Fibroblast of peridontal ligament (primary cell): ENCODE measurements at regions not wholly inside any gene's neighbourhood (a gene's known extent, or its start where the extent isn't known, plus 50 kb on each side); places are given as distances from the start of the nearest gene placed in this dataset.

Experiments used
- DNase-seq: peaks from one replicate; pipeline ENCODE4 v3.0.0-alpha.2; 2010; ENCODE audit errors: extremely low read depth

DNA sequence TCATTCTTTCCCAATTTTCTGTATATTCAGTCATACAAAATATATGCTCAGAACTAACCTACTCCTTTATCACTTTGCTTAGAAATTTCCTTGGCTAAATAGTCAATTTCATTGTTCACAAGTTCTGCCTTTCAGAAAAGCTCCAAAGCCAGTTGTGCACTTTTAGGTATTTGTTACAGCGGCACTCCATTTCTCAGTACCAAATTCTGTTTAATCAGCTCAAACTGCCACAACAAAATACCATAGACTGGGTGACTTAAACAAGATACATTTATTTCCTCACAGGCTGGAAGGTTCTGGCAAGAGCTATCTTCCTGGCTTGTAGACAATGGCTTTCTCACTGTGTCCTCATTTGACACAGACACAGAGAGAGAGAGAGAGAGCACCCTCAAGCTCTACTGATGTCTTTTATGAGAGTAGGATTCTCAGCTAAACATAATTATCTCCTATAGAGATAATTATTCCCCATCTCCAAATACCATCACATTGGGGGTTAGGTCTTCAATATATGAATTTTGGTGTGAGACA lies 188.8 kb upstream of the FSTL5 start:
- DNase-seq = no peak

DNA sequence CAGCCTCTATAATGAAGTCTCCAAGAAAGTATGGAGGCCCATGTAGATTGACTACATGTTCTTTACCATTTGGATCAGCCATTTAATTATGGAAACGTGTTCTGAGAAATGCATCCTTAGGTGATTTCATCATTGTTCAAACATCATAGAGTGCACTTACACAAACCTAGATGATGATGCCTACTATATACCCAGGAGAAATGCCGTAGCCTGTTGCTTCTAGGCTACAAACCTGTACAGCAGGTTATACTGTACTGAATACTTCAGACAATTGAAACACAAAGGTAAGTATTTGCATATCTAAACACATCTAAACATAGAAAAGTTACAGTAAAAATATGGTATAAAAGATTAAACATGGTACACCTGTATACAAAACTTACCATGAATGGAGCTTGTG lies 186.5 kb upstream of the FSTL5 start:
- no peak for DNase-seq

DNA sequence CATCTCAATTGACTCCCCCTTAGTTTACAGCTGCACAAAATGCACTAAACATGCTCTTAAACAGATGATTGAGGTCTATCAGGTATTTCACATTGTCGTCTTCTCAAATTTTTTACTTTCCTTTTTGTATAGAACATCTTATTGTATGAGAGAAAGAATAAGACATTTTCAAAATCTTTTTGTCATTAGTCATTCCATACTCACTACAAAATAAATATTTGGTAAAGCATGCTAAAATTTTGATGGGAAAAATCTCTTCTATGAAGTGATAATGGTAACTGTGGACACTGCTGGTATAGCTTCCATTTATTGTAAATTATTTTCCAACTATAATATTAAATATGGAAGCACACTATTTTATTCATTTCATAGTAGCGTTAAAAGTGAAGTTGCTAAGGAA lies 185.6 kb upstream of the FSTL5 start:
- DNase-seq = no peak

DNA sequence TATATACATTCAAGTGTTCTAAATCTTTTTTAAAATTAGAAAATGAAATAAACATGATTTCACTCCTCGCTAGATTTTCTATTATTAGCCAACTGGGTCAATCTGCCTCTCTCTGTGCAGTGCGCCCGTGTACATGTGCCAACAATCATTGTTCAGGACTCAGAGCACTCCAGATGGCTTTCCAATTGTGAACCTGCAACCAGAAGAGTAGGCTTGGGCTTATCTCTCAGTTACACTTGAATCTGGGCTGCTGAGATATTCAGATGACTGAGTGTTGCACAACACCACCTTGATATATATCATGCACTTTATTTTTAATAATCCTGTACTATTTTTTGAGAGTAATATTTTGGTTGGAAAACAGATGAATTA lies 184.0 kb upstream of the FSTL5 start:
- DNase-seq = no peak

DNA sequence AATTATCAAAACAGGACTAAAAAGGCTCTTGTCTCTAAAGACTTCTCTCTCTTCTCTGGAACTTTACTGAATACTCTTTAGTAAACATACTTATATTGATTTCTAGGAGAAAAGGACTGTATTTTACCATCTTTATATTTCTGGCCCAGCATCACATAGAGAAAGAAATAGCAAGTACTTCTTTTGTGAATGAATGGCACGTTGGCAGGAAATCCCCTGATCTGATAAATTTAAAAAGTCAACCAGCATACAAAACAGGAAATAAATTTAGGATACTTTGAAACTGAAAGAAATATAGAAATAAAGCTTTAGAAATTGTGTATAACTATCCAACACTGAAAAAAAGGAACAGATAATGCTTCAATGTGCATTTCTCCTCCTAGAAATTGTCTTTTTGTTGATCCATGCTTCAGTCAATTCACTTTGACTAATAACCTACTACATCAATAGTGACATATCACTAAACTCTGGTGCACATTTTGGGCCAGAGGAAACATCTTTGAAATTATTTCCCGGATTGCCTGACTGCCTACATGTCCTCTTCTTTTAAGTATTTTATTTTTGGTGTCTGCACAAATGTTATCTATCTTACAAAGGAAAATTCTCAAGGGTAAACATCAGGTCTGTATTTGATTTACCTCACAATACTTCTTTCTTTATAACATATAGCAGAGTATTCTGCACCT lies 183.5 kb upstream of the FSTL5 start:
- no peak for DNase-seq

DNA sequence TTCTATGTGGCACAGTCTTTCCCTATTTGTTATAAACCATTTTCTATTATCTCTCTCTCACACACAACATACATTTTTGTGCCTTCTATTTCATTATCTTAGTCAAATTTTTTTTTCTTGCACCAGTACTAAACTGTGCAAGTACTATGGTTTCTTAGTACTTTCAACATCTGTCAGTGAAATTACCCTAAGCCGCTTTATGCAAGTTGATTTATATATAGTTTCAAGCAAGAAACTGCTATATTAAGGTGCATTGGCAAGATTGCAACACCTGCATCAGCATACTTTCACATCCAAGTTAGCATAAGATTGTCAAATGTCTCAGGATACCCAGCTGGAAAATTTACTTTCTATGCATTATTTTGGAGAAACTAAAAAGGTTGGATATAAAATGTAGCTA lies 180.2 kb upstream of the FSTL5 start:
- no peak for DNase-seq

DNA sequence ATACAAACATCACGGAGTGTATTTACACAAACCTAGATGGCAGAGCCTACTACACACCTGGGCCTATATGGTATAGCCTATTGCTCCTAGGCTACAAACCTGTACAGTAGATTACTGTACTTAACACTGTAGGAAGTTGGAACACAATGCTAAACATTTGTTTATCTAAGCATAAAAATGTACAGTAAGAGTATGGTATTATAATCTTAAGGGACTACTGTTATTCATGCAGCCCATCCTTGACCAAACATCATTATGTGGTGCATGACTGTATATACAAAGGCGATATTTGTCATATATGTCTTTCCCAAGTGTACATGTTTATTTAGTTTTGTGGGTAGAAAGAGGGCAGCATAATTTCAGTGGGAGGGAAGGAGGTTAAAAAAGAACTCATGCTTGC lies 177.7 kb upstream of the FSTL5 start:
- DNase-seq = no peak

DNA sequence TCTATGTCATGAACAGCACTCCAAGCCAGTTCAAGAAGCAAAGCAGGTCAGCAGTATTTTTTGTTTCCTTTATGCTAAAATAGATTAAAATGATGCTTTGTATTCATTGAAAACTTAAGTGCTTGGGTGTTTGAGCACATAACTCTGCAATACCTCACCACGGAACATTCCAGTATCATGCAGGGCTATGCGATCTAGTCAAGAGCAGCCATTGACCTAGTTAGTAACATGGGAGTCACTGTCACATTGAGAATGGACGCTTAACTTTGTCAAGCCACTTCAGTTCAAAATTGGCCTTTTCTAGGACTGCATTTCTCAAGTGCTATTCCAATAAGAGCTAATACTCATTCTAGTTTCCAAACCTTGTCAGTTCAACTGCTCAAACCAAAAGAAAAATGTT lies 160.1 kb upstream of the FSTL5 start:
- DNase-seq = no peak

DNA sequence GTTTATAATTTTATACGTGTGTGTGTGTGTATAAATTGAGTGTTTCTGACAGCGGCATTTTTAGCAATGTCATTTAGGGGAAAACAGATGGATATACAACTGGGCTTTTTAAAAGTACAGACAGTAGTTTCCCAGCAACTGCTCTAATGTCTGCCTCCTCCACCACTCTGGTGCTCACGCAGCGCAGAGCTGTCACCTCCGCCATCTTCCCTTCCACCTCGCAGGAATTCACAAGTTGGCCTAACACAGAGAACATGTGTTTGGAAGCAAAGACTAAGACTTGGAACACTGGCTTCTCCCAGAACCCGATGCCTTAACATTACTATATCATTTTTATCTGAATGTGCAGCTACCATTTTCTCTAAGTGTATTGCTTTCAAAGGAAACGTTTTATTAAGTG lies 158.3 kb upstream of the FSTL5 start:
- no peak for DNase-seq

DNA sequence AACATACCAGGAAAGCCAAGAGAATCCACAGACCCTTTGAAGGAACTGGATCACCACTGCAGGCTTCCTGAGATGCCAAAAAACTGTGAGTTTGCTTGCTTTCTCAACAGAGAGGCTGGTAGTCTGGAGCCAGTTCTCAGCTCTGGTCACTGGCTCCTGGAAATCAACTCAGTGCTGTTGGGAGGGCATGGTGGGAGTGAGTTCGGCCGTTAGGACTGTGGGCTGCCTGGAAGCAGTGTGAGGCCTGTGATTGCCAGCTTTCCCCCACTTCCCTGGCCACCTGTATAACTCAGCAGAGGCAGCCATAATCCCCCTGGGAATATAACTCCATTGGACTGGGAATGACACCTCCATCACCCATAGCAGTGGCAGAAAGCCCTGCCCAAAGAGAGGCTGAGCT lies 122.0 kb upstream of the FSTL5 start:
- DNase-seq = no peak

DNA sequence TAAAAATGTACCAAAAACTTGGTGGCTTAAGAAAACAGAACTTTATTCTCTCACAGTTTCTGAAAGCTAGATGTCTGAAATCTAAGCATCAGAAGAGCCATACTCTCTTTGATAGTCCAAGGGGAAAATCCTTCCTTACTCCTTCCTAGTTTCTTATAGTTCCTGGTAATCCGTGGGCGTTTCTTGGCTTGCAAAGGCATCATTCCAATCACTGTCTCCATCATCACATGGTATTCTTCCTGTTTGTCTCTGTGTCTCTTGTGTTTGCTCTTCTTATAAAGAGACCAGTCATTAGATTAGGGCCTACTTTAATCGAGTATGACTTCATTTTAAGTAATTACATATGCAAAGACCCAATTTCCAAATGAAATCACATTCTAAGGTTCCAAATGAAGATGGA lies 118.9 kb upstream of the FSTL5 start:
- DNase-seq = no peak

DNA sequence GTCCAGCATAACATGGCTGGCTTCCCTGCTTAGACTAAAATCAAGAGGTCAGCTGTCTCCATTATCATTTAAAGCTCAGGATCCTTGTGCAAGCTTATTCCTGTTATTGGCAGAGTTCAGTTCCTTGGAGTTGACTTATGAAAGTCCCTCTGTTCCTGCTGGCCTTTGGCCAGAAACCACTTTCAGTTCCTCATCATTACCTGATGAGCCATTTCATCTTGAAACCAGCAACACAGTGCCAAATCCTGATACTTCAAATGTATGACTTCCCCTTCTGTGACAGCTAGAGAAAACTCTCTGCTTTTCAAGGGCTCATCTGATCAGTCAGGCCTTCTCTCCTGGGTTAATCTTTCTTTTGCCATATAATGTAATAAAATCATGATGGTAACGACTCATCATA lies 110.6 kb upstream of the FSTL5 start:
- no peak for DNase-seq

DNA sequence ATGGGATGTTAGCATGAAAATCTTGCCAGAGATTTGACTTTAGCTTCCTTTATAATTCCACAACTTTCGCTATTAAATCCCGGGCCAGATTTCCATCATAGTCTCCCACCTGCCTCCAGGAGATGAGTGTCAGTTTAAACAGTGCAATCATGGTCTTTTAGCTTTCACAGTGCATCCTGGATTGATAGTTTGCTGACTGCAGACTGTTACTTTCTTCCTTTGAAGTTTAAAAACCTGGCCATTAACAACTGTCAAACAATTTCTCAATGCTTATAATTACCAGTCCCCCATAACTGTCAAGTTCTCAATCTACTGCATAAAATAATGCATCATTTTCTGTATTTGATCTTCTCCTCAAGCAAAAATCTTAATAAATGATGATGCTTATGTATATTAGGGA lies 108.4 kb upstream of the FSTL5 start:
- no peak for DNase-seq

DNA sequence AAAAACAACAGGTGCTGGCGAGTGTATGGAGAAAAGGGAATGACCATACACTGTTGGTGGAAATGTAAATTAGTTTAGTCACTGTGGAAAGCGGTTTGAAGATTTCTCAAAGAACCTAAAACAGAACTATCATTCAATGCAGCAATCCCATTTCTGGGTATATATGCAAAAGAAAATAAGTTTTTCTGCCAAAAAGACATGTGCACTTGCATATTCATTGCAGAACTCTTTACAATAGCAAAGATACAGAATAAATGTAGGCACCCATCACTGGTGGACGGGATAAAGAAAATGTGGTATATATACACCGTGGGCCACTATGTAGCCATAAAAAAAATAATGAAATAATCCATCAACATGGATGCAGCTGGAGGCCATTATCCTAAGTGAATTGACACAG lies 105.1 kb upstream of the FSTL5 start:
- DNase-seq = no peak

DNA sequence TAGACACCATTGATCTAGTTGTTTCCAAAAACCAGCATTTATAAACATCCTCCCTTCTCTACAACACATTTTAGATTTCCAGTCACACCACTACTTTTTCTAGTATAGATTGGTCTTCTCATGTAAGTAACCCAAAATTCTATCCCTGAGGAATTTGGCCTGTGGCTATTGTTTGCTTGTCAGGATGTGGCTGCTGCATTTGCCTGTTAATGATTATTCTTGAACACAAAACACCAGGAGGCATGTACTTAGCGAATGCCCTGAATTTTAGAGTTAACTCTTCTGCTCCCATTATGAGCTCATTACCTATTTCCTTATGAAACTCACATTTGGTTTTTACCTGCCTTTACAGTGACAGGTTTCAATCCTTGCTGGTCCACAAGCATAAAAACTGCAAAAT lies 102.0 kb upstream of the FSTL5 start:
- DNase-seq = no peak

DNA sequence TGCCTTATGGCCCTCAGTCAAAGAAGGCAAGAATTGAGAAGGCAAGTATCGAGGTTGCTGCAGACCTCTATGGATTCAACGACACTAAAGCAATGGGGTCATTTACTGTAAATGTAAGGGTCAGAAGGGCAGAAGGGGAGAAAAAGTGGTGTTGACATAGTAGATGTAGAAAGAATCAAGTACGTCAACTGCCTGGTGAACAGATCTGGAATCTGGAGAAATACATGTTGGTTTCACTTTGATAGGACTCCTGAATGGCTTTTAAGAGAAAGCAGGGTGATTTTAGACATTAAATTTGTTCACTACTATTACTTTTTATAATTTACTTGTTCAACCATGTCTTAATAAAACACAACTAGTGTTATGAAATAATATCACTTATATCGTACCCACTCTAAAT lies 81.3 kb upstream of the FSTL5 start:
- no peak for DNase-seq

DNA sequence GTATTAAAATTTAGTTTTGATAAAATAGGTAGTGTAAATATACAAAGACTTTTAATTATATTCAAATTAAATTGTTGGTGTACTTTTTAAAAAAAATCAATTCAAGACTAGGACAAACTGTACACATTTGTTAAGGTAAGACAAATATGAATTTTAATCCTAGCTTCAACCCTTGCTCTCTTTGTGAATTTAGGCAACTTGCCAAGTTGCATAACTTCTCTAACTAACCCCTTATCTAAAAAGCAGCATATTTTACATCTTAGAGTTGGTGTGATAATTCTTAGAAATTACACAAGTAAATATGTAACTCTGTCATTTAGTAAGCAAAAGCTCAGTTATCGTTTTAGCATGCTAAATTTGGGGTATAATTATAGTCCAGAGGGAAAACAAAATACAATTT lies 78.1 kb upstream of the FSTL5 start:
- no peak for DNase-seq

DNA sequence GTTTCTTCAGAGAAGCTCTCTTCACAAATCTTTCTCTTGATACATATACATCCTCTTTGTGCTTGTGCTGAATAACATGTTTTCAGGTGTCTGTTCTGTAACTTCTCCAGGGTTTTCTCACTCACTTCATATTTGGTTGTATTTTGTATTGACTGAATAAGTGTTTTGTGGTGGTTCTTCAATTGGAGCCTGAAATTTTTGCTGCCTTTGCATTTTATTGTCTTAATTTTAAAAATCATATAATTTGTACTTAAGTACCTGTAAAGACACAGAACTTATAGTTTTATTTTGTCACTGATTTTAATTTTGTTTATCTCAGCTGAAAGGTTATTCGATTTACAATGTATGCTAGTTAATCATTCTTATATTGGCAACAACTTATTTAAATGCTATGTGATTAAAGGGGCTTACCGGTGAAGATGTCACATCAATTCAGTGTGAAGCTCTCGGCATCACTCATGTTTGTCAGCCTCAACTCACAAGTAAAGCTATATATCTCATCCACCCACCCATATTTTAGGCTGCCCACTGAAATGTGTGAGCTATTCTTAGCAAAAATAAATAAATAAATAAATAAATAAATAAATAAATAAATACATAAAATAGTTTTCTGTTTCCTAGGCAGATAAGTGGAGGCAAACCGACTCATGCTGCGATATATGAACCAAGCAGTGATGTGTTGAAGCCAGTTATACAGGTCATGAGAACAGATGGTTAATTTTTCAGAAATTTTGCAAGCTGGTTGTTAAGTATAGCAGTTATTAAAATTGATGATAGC lies 76.4 kb upstream of the FSTL5 start:
- no peak for DNase-seq

DNA sequence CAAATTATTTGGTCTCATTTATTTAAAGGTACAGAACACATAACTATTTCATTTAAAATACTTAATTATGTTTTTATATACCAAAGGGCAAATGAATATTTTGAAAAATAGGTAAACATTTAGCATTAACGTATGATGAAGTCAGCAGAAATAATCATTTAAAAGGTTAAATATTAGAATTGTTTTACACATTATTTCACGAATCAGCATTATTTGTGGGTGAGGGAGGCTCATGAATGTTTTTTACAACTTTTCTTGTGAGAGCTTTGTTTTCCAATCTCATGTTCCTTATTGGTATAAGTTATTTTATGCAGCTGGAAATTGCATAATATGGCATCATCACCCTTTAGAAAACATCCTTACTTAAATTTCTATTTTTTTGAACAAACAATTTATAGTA lies 73.9 kb upstream of the FSTL5 start:
- no peak for DNase-seq

DNA sequence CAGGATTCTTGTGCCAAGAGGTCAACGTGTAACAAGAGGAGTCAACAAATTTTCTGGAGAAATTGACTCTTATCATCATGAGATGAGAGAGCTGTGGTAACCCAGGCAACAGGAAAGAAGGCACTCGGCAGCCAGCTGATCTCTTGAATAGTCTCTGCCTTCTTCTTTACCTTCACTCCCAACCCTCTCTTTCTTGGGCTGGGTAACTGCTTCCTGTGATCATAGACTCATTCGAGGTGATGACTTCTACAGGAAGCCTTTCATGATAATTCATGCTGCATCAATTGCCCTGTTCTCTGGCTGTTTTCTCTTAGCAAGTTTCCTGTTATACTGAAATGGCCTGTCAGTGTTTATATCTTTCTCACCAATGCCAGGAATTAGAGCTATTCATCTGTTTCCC lies 70.8 kb upstream of the FSTL5 start:
- DNase-seq = no peak

DNA sequence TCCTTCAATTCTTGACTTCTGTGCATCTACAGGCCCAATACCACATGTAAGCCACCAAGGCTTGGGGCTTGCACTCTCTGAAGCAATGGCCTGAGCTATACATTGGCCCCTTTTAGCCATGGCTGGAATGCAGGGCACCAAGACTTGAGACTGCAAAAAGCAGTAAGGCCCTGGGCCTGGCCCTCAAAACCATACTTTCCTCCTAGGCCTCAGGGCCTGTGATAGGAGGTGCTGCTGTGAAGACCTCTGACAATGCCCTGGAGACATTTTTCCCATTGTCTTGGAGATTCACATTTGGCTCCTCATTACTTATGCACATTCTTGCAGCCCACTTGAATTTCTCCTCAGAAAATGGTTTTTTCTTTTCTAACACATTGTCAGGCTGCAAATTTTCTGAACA lies 68.5 kb upstream of the FSTL5 start:
- DNase-seq = no peak

DNA sequence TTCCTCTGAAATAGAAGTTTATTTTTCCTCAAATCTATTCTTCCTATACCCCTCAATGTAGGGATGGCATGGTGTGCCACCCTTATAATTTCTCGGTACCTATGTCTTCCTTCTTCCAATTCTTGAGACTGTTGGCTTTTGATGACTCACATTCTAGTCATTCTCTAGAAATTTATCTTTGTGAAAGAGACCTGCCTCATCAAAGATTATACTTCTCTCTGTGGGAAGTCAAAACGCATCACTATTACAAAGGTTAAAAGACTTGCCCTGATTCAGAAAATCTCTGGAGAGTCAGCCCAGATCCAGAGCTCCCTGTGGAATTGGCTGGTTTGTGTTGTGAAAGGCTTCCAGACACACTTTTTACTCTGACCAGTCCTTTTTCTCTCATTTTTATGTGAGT lies 65.9 kb upstream of the FSTL5 start:
- no peak for DNase-seq

DNA sequence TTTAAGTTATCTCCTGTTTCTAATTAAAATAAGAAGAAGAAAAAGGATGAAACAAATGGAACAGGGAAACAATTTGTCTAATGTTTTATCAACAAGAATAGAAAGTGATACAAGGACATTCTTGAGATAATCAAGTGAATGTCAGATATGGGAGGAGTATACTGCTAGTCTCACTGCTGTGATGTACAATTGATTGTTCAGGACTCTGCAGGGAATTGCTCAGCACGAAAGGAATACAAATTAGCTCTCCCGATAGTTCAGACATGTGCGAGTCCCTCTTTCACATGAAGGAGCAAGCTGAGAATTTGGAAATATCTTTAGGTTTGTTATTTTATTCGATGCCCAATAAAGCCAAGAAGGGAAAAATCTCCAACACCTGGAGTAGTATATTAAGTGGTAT lies 57.3 kb upstream of the FSTL5 start:
- DNase-seq = no peak
